GM18517 (cell line): ENCODE measurements at regions not wholly inside any gene's neighbourhood (a gene's known extent, or its start where the extent isn't known, plus 50 kb on each side); places are given as distances from the start of the nearest gene placed in this dataset.

Experiments
- ATAC-seq: cut with Tn5 transposase; IDR thresholded peaks from one replicate; pipeline ENCODE4 v1.9.1; 2021; ENCODE audit warnings: mild to moderate bottlenecking, moderate library complexity; ENCODE audit not compliant: unreplicated experiment

DNA sequence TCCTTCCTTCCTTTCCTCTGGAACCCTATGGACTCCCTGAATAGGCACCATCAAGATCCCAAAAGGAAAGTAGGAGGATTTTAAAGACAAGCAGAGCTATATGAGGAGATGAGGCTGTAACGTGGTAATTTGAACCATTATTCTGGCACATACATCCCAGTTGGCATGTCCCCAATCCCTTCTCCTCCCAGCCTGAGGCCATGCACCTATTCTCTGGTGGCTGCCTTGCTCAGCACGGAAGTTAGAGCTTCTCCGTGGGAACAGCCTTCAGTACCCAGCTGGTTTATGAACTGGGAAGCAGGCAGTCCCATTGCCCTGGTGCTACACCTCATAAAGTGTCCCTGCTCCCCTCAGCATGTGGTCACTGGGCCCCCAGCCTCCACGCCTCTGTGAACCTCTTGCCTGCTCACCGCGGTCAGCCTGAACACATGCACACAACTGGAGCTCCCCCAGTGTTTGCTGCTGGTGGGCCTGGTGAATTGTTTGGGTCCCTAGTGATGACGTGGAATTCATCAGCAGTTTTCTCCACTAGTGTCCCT, 139.9 kb upstream of the PLET1 start:
- ATAC-seq: no peak

DNA sequence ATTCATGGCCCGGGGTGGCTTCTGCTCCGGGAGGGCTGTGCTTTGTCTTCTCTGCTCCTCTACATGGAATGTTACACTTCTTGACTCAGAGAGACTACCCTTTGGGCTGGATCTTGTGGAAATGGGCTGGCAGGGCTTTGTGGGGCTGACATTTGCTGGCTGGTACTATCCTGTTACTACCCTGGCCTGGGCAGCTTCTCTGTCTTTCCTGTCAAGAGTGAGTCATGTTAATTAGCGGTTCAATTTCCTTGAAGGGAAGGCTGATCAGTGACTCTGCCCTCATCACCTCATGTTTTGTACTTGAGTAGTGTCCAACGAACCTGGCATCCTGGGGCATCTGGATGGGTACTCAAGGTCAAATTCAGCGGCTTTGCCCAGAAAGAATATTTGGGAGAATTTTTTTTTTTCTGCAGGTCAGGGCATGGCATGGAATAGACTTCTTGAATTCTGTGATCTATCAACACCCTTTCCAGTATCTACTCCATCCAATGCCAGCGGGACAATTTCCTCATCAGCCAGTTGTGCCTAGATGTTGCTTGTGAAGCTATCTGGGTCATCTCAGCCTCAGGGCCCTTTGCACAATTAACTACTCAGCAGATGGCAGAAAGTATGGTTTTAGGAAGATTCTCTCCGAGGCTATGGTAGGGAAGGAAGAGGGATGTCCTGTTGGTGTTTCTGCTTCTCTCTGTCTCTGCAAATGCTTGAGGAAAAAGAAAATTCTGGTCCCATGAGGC, 140.5 kb upstream of the PLET1 start:
- ATAC-seq: no peak

DNA sequence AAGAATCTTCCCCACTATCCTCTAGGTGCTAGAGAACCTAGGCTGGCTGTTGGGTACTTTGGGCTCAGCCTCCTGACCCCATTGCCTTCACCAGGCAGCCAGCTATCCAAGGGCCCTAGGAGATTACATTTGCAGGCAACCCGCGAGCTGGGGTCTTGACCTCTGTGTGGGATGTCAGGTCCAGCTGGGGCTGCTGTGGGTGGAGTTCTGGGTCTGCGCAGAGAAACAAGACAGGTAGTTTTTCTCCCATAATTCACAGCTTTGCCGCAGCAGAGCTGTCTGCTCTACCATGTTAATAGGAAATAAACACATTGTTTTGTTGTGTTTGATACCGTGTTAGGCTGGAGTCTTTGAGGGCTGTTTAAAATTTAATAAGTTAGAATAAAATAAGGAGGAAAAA, 142.8 kb upstream of the PLET1 start:
- ATAC-seq: no peak

GRCh38 chr11:112404112-112404511, 143.5 kb upstream of the PLET1 start:
- ATAC-seq: no peak

- ATAC-seq: no peak
Observed at GRCh38 chr11:112408517-112408916, 147.9 kb upstream of the PLET1 start.

GRCh38 chr11:112410325-112410724, 149.7 kb upstream of the PLET1 start:
- no peak for ATAC-seq

DNA sequence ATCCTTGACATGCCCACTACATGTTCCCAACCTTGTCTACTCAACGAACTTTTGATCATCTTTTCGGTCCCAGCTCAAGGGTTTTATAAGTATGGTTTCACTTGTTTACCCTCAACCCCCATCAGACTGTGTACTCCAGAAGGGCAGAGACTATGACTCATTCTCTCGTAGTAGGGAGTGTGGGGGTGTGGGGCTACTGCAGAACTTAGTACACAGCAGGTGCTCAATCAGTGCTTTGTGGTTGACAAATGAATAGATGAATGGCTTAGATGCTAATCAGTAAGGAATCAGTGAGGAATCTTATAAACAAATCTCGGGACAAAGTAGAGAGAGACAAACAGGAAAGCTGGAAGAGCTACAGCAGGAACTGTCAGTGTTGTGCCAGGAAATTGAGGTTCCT, 151.7 kb upstream of the PLET1 start:
- ATAC-seq: no peak

DNA sequence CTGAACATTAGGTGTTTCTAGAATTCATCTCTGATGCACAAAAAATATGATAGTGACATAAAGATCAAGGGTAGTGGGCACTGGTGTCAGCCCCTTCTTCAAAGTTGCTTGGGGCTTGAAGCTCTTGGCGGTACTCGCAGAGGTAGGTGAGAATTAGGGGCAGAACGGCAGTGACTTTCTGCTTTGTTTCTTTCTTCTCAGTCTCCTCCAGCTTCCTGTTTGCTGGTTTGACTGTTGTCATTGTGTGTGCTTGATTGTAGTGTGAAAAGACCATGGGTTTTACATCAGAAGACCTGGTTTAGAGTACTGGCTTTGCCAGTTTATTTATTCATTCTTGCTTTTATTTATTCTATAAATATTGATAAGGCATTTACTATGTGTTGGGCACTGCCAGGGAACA, 156.7 kb upstream of the PLET1 start:
- ATAC-seq: no peak

DNA sequence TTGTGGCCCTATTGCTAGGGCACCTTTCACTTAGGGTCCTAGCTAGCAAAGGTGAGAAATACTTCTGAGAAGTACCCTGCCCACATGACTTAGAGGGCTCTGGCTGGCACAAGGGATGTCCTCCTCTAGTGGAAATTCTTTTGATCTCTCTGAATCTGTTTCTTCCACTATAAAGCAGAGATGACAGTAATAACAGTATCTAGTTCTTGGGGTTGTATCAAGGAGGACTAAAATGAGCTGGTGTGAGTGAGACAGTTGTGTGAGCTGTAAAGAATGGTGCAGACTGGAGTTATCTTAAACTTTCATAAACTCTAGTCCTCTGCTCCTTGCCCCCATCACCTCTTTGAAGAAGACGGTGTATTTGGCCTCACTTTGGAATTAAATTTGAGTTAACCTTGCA, 157.8 kb upstream of the PLET1 start:
- no peak for ATAC-seq

- ATAC-seq: no peak
Observed at GRCh38 chr11:112421879-112422278, 161.2 kb upstream of the PLET1 start.

- ATAC-seq: no peak
Observed at GRCh38 chr11:112425121-112425520, 164.5 kb upstream of the PLET1 start.

DNA sequence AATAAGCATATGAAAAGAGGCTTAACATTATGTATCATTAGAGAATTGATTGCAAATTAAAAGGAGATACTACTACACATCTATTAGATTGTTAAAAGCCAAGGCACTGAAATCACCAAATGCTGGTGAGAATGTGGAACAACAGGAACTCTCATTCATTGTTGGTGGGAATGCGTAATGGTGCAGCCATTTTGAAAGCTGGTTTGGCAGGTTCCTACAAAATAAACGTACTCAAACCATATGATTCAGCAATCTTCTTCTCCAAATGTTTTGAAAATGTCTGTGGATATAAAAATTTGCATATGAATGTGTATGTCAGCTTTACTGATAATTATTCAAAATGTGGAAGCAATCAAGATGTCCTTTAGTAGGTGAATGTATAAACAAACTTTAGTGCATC, 176.4 kb upstream of the PLET1 start:
- ATAC-seq: no peak

DNA sequence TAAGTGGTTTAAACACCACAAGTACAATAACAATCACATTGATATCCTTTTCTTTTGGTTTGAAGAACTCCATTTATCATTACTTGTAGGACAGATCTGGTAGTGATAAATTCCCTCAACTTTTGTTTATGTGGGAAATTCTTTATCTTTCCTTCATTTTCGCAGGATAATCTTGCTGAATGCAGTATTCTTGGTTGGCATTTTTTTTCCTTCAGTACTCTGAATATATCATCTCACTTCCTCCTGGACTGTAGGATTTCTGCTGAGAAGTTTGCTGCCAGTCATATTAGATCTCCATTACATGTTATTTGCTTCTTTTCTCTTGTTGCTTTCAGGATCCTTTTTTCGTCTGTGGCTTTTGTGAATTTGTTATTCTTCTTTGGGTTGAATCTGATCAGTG, 179.0 kb upstream of the PLET1 start:
- no peak for ATAC-seq

- ATAC-seq: no peak
Observed at GRCh38 chr11:112440518-112440917, 179.9 kb upstream of the PLET1 start.

- ATAC-seq: no peak
Observed at GRCh38 chr11:112448168-112448567, 187.5 kb upstream of the PLET1 start.

DNA sequence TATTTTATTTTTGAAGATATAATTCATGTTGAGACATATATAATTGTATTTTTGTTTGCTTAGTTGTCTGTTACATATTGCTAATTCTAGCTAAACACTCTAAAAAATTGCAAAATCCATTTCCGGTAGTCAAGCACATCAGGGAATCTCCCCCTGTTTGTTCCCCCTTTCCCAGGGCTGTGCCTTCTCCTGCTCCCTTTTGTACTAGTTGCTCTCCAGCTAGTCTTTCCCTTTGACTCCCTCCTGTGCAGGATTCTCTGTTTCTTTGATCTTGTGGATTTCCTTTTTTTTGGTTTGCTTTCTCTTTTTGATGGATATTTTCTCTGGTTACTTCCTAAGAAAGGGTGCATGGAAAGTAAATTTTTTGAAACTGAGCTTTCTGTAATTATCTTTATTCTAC, 188.1 kb upstream of the PLET1 start:
- no peak for ATAC-seq

- ATAC-seq: no peak
Observed at GRCh38 chr11:112451250-112451649, 190.6 kb upstream of the PLET1 start.

DNA sequence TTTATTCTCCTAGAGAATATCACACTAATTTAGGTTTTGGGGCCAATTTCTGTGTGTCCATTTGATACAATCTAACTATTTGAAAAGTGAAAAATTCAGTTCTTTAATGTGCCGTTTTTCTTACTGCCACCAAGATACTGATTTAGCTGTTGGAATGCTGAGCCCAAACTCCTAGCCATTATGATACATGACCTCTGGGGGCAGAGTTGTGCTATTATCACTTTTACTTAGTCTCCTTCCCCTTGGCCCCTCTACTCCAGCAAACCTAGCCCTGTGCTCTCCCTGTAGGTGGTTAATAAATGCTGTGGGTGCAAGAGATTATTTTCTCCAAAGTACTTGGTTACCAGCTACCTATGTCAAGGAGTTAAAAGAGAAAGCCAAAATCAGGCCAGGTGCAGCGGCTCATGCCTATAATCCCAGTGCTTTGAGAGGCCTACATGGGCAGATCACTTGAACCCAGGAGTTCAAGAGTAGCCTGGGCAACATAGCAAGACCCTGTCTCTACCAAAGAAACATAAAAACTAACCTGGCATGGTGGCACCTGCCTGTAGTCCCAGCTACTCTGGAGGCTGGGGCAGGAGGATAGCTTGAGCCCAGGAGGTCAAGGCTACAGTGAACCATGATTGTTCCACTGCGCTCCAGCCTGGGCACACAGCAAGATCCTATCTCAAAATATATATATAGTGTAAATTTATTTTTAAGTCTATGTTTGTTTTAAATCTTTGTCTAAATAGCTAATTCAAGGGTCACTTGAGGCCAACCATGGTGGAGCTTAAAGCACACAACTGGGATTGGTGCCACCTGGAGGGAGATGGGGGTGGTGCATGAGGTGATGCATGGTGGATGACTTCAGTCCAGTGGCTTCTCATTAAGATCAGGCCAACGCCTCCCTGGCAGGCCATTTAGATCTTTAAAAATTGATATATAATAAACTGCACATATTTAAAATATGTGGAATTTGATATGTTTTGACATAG, 193.2 kb upstream of the PLET1 start:
- no peak for ATAC-seq

DNA sequence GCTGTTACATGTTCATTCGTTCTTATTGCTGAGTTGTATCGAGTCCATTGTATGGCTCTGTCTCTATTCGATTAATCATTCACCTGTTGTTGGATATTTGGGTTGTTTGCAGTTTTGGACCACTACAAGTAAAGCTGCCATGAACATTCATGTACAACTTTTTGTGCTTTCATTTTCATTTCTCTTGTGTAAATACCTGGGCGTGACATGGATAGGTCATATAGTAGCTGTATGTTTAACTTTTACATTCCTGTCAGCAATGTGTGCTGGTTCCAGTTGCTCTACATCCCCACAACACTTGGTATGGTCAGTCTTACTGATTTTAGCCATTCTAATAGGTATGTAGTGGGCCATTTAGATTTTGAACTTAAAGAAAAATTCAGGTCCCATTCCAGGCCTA, 194.2 kb upstream of the PLET1 start:
- ATAC-seq: no peak

GRCh38 chr11:112455791-112456190, 195.1 kb upstream of the PLET1 start:
- no peak for ATAC-seq

GRCh38 chr11:112457532-112457931, 196.9 kb upstream of the PLET1 start:
- ATAC-seq: no peak

DNA sequence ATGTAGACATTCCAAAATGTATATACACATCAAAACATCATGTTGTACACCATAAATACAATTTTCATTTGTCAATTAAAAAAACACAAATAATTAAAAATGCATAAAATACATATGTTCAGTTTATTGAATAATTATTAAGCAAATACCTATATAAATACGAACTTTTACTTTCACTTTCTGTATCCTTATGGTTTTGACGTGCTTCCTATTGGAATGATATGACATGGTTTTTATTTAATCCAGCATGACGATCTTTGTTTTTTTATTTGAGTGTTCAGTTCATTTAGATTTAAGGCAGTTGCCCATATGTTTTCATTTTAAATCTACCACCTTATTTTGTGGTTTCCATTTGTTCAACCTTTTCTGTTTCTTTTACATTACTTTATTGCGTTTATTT, 198.3 kb upstream of the PLET1 start:
- ATAC-seq: no peak
